HG03135 (cell line): ENCODE measurements at regions not wholly inside any gene's neighbourhood (a gene's known extent, or its start where the extent isn't known, plus 50 kb on each side); places are given as distances from the start of the nearest gene placed in this dataset.

Experiments
- ATAC-seq: cut with Tn5 transposase; IDR thresholded peaks from one replicate; pipeline ENCODE4 v1.9.1; 2021; ENCODE audit warnings: mild to moderate bottlenecking, moderate library complexity; ENCODE audit not compliant: unreplicated experiment

DNA sequence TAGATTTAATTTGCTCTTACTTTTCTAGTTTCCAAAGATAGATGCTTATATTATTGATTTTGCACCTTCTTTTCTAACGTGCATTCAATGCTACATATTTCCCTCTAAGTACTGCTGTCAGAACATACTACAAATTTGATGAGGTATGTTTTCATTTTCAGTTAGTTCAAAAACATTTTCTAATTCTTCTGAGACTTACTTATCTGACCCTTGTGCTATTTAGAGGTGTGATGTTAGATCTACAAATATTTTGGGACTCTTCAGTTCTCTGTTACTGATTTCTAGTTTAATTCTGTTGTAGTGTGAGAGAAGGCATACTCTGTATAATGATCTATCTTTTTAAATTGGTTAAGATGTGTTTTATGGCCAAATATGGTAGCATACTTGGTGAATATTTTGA lies 97.8 kb upstream of the TMEM168 start:
- no peak for ATAC-seq

DNA sequence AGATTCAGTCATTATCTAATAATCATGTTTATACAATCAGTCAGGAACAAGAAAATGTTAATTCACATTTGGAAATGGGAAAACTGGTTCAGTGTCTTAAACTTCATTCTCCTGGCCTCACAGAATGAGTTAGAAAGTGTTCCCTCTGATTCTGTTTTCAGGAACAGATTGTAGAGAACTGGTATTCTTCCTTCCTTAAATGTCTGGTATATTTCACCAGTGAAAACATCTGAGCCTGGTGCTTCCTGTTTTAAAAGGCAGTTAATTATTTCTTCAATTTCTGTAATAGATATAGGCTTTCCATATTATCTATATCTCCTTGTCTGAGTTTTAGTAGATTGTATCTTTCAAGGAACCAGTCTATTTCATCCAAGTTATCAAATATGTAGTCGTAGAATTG lies 97.1 kb upstream of the TMEM168 start:
- ATAC-seq: no peak

DNA sequence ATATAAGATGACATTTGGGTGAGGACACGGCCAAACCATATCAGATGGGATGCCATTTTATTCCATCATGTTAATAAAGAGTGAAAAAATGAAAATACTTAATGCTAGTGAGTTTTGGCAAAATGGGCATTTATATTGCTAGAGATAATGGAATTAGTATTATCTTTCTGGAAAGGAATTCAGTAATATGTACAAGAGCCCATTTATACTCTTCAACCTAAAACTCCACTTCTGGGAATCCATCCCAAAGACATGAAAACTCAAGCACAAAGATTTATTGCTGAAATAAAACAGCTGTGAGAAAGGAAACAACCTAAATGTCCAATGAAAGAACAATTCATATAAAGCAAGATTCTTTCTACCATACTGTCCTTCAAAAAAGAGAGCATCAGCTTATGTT lies 96.0 kb upstream of the TMEM168 start:
- ATAC-seq: no peak

DNA sequence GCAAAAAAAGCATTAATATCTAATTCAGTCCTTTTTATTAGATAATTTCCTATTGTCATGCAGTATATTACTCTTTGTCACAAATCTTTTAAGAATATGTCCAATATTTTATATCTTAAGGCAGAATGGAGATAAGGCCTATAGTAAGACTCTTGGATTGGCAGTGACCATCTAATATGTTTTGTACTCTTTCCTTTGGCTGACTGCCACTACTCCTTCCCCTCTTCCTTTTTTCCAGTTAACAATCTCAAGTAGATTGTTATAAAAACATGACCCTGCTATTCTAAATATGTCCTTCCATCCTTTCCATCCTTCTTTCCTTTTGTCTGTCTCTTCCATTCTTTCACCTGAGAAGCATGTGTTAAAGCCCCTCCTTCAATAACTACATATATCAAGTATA lies 92.8 kb upstream of the TMEM168 start:
- no peak for ATAC-seq

DNA sequence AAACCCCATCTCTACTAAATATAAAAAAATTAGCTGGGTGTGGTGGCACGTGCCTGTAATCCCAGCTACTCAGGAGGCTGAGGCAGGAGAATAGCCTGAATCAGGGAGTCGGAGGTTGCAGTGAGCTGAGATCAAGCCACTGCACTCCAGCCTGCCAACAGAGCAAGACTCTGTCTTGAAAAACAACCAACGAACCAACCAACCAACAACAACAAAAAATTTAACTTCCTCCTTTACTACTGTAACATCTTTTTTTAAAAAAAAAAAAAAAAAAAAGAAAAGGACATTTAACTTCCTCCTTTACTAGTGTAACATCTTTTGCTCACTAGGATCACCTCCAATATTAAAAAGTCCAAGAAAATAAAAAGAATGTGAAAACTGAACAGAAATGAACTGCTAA lies 92.3 kb upstream of the TMEM168 start:
- no peak for ATAC-seq

DNA sequence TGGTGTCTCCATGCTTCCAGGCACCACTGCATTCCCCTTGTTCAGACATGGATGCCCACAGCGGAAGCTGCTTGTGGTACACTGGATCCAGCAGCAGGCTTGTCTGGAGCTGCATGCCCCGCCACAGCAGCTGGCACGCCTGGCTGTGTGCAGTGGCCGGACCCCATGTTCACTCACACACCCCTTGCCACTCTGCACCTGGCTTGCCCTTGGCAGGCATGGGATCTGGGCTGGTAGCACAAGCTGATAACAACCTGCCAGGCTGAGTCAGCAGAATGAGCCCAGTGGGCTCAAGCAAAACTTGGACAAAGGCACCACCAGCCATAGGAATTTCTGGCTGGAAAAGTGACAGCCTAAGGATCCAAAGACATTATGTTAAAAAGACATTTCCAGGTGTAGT lies 91.8 kb upstream of the TMEM168 start:
- ATAC-seq: no peak

DNA sequence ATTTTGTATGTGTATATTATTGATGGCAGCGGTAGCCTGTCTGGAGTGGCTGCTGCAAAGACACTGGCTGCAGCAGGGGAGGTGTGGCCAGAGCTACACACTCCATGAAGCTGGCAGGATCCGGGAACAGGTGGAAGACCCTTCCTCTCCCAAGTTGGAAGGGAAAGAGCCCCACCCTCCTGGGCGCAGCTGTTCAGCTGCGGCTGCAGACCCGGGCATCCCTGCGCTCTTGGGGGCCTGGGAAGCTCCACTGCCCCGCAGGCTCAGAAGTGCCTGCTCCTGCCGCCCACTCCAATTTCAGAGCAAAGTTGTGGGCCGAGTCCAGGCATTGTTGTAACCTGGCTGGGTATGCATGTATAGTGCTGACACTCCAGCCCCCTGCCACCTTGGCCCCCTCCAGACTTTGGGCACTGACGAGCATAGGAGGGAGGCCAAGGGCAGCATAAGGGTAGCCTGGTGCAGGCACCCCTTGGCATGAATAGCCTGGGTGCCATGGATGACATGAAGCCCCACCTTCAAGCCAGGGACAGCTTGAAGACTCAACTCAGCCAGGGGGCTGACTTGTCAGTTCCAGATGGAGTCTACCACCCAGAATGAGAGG lies 90.7 kb upstream of the TMEM168 start:
- ATAC-seq: no peak

DNA sequence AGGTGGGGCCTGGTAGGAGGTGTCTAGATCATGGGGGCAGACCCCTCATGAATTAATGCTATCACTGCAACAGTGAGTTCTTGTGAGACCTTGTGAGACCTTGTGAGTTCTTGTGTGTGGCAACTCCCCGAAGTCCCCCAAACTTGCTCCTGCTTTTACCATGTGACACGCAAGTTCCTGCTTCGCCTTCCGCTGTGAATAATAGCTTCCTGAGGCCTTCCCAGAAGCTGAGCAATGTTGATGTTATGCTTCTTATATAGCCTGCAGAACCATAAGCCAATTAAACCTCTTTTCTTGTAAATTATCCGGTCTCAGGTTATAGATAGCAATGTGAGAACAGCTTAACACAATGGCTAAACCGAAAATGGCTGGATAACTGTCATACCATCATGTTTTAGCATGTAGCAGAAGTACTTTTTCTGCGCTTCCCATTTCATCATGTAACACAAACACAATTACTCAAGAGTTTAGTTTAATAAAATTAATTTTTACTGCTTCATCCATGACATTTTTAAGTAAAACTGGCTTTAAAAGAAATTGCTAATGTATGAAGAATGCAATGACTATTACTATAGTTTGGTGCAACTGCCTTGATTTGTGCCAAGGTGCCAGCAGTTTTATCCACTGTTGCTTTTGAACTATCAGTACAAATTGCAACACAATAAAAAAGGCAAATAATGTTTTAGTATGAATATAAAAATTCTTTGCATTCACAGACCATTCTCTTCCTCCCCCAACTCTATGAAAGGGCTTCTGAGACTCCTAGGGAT lies 87.7 kb upstream of the TMEM168 start:
- no peak for ATAC-seq

DNA sequence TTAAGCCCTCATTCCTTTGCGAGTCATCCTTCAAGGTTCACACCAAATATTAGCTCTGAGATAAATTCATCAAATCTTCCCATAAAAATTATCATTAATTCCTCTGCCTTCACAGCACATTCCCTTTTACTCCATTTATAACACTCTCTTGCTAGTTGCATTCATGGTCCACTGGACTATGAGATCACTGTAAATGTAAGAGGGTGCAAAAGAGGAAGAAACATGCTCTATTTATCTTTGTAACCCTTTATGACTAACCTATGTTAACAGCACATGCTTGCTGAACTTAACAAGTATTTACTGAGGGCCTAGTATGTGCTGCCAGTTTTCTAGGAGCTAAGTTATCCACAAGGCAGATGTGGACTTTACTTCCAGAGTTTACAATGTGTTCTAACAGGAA lies 86.7 kb upstream of the TMEM168 start:
- ATAC-seq: no peak

DNA sequence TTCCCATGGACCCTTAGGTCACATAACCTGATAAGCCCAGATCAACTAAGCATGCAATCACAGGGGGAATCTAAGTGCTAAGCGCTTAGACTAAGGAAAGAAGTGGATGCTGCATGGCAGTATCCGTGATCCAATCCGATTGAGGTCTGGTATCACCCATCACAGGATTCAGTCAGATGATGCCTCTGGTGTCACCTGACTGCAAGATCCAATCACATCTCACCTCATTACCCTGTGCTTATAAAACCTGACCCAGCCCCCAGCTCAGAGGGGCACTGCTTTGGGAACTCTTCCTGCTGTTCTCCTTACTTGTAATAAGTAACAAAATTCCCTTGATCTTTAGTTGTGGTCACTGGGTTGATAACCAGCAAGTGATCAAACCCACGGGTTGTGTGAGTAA lies 84.7 kb upstream of the TMEM168 start:
- ATAC-seq: no peak

DNA sequence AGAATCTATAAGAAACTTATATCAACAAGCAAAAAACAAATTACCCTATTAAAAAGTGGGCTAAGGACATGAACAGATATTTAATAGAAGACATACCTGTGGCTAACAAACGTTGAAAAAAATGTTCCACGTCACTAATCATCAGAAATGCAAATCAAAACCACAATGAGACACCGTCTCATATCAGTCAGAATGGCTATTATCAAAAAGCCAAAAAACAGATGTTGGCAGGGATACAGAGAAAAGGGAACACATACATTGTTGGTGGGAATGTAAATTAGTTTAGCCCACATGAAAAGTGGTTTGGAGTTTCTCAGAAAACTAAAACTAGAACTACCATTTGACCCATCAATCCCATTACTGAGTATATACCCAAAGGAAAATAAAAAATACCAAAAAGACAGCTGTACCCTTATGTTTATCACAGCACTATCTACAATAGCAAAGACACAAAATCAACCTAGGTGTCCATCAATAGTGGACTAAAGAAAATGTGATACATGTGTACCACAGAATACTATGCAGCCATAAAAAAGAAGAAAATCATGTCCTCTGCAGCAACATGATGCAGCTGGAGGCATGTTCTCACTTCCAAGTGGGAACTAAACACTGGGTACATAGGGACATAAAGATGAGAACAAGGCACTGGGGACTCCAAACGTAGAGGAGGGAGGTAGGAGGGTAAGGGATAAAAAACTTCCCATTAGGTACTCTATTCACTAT lies 83.8 kb upstream of the TMEM168 start:
- ATAC-seq: peak; percentile 63

DNA sequence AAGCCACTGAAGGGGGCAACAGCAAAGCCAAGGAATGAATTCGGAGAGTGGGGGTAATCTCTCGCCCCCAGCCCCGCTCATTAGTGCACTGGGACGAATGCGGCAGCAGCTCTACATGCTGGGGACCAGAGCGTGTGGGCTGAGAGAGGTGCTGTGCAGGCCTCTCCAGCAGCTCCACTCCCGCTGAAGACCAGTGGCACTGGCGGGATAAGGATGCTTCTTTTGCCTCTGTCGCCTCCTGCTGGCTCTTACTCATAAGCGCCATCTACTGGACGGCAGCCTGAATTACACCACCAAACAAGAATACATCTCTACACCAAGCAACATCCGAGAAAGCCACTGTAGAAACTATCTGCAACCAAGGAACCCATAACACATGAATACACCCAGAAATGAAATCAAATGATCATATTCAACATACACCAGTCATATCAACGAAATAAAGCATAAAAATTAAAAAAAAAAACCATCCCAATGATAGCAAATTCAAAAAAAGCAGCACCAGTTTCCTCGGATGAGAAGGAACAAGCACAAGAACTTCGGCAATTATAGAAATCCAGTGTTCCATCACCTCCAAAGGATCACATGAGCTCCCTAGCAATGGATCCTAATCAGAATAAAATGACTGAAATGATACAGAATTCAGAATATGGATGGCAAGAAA lies 79.0 kb upstream of the TMEM168 start:
- no peak for ATAC-seq

DNA sequence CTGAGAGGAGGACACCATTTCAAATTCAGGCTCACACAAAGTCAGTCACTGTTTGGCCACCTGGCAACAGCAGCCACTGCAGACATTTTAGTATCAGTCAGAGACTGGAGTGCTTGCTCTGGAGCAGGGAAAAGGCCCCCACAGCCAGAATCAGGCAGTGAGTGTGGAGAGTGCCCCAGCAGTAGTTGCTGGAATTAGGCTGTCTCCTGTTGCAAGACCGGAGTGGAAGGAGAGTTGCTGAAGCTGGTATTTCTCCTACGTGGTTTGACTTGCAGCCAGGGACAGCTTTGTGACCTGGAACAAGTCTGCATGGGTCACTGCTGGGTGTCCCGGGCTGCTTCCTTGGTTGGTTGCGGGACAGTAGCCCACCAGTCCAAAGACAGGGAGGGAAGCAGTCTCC lies 78.4 kb upstream of the TMEM168 start:
- no peak for ATAC-seq

DNA sequence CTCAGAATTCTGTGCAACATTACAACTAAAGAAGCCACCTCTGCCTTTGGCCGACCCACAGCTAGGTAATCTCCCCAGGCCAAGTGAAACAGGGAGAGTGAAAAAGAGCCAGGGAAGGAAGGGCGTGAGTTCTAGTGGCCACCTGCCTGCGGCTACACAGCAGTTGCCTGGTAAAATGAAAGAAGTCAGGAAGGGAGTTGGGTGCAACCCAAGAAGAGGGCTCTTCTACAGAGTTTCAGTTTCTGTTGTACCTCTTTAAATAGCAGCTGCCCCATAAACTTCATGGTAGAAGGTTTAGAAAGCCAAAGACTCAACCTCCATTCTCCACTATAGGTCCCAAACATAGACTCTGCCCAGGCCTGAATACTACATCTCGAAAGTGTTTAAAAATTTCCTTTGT lies 76.2 kb upstream of the TMEM168 start:
- ATAC-seq: peak; percentile 96

DNA sequence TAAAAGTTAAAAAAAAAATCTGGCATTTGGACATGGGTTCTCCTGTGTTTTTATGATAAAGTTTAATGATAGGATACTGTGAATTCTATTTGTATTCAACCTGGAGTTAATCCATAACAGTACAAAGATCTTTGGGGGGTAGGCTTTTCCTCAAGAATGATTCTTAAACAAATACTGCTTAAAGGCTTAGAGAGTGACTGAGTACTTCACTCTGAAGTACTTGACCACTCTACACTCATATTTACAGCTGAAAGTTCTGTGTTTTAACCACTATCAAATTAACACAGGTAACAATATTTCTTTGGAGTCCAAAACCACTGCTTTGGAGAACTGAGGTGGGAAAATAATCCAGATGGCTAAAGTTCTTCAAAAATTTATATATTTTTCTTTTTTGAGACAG lies 74.2 kb upstream of the TMEM168 start:
- no peak for ATAC-seq

DNA sequence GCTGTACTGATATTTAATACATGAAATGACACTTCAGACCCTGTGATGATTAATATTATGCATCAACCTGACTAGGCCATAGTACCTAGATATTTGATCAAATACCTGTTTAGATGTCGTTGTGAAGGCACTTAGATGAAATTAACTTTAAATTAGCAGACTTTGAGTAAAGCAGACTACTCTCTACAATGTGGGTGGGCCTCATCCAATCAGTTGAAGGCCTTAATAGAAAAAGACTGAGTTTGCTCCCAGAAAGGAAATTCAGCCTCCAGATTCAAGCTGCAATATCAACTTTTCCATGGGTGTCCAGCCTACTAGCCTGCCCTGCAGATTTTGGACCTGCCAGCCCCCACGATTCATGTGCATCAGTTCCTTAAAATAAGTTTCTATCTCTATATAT lies 68.6 kb upstream of the TMEM168 start:
- ATAC-seq: no peak

DNA sequence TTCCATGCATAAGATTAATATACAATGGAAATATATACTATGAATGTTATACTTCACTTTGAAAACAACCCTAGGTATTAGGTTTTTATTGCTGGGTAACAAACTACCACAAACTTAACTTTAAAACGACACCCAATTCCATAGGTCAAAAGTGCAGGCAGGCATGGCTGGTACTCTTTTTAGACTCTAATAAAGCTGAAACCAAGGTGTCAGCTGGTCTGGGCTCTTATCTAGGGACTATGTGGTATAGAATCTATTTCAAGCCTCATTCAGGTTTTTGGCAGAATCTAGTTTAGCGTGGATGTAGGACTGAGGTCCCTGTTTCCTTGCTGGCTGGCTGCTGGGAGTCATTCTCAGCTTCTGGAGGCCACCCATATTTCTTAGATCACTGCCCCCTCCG lies 65.0 kb upstream of the TMEM168 start:
- no peak for ATAC-seq

DNA sequence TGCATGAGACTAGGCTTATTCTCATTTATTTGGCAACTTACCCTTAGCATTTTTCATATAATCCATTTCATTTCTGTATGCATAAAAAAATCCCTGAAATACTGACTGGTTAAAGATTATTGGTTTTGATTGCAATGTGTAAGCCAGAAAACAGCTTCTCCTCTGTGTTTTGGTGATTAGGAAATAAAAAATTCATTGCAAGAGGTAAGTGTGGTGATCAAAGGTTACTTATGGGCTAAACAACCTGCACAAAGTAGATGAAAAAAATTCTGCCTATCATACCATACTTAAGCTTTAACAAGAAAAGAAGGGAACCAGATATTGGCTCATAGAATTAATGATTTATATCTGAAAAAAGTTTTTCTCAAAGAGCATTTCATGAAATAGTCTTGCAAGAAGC lies 64.0 kb upstream of the TMEM168 start:
- ATAC-seq: no peak

DNA sequence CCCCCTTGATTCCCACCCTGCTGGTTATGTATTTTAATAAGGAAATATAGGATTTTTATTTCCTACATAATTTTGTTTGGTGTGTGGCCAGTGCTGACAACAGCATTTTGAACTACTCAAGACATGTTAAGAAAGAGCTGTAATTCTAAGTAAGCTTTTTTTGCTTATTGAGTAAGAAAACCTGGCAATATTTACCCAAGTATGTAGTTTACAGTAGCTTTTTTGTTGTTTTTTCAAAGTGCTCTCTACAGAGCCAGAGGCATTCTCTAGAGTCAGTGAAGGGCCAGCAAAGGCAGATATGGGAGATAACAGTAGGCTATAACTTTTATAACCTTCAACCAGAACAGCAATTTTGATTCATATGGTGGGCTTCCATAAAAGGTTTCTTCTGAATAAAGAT lies 63.2 kb upstream of the TMEM168 start:
- ATAC-seq: no peak

DNA sequence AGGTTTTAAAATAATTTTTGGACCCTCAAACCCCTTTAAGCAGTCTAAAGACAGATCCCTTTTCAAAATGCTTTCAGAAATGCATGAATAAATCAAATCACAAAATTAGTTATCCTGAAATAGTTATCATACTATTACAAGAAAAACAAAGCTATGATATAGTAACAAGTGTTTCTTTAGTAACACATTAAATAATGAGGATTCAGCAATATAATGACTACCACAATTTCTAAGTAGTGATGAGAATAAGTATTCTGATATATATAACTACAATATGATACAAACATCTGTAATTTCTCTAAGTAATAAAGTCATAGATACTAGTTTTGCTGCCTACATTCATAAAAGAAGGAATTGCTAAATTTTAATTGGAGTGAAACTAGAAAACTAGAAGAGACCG lies 53.0 kb upstream of the TMEM168 start:
- ATAC-seq: no peak
